ENCODE measurements at regions not wholly inside any gene's neighbourhood (a gene's known extent, or its start where the extent isn't known, plus 50 kb on each side); places are given as distances from the start of the nearest gene placed in this dataset.

GRCh38 chr2:103785432-103785831, 1023.6 kb downstream of the TMEM182 start:
- intact Hi-C loops (cut with DNase I) = no loop called here
- H3K4me3 ChIP-seq = no peak overlapping the region
- TF ChIP-seq CTCF (IDR thresholded peaks at IDR 0.05) (no peak), POLR2A (IDR thresholded peaks at IDR 0.05) (no peak)
- 9 to 24% (median 12%) methylated on average over 1 of the region's 1 CpG for WGBS, 4 donors
- H3K4me1 ChIP-seq (replicated peaks in 1 of 2) = no peaks in the 10 kb centered on the region
- H3K9me3 ChIP-seq (replicated peaks in 1 of 3) = no peaks in the 10 kb centered on the region
- H3K27me3 ChIP-seq = no peaks in the 10 kb centered on the region
- H3K36me3 ChIP-seq (replicated peaks in 1 of 2) = no peaks in the 10 kb centered on the region
- no peak for DNase-seq
- no peak overlapping the region for H3K27ac ChIP-seq

- H3K36me3 ChIP-seq (replicated peaks in 1 of 2) = no peaks in the 10 kb centered on the region
- H3K4me3 ChIP-seq = no peak overlapping the region
- no peaks in the 10 kb centered on the region for H3K27me3 ChIP-seq
- H3K9me3 ChIP-seq (replicated peaks in 1 of 3) = no peaks in the 10 kb centered on the region
- intact Hi-C loops (cut with DNase I) = no loop called here
- TF ChIP-seq CTCF (IDR thresholded peaks at IDR 0.05) = no peak
- no peak for TF ChIP-seq POLR2A (IDR thresholded peaks at IDR 0.05)
- no peak overlapping the region for H3K27ac ChIP-seq
- no peaks in the 10 kb centered on the region for H3K4me1 ChIP-seq (replicated peaks in 1 of 2)
- no peak for DNase-seq
These were observed 1024.1 kb downstream of the TMEM182 start for GRCh38 chr2:103785956-103786355.

GRCh38 chr2:103788389-103788788, 1026.6 kb downstream of the TMEM182 start:
- no peak overlapping the region for H3K27ac ChIP-seq
- TF ChIP-seq POLR2A (IDR thresholded peaks at IDR 0.05) = no peak
- TF ChIP-seq CTCF (IDR thresholded peaks at IDR 0.05) = no peak
- no peaks in the 10 kb centered on the region for H3K9me3 ChIP-seq (replicated peaks in 1 of 3)
- no peaks in the 10 kb centered on the region for H3K4me1 ChIP-seq (replicated peaks in 1 of 2)
- no peak overlapping the region for H3K4me3 ChIP-seq
- no peaks in the 10 kb centered on the region for H3K27me3 ChIP-seq
- no peaks in the 10 kb centered on the region for H3K36me3 ChIP-seq (replicated peaks in 1 of 2)
- no peak for DNase-seq
- intact Hi-C loops (cut with DNase I) = no loop called here
- 16 to 30% (median 20%) methylated on average over 6 of the region's 6 CpGs for WGBS, 4 donors

- no peaks in the 10 kb centered on the region for H3K9me3 ChIP-seq (replicated peaks in 1 of 3)
- DNase-seq = no peak
- intact Hi-C loops (cut with DNase I) = no loop called here
- 11 to 24% (median 19%) methylated on average over 2 of the region's 2 CpGs for WGBS, 4 donors
- H3K27ac ChIP-seq = no peak overlapping the region
- no peaks in the 10 kb centered on the region for H3K4me1 ChIP-seq (replicated peaks in 1 of 2)
- no peak overlapping the region for H3K4me3 ChIP-seq
- H3K27me3 ChIP-seq = no peaks in the 10 kb centered on the region
- TF ChIP-seq CTCF (IDR thresholded peaks at IDR 0.05) = no peak
- TF ChIP-seq POLR2A (IDR thresholded peaks at IDR 0.05) = no peak
- H3K36me3 ChIP-seq (replicated peaks in 1 of 2) = no peaks in the 10 kb centered on the region
These were observed 1027.1 kb downstream of the TMEM182 start for GRCh38 chr2:103788951-103789350.
